GM18867 (cell line): ENCODE measurements at regions not wholly inside any gene's neighbourhood (a gene's known extent, or its start where the extent isn't known, plus 50 kb on each side); places are given as distances from the start of the nearest gene placed in this dataset.

ENCODE experiments used
- ATAC-seq: cut with Tn5 transposase; IDR thresholded peaks from one replicate; pipeline ENCODE4 v1.9.1; 2021; ENCODE audit warnings: mild to moderate bottlenecking, moderate library complexity; ENCODE audit not compliant: unreplicated experiment

- no peak for ATAC-seq
Observed at GRCh38 chr15:39357480-39358268, 223.2 kb upstream of the THBS1 start.

GRCh38 chr15:39358441-39359041, 222.3 kb upstream of the THBS1 start:
- ATAC-seq = no peak

GRCh38 chr15:39359771-39360170, 221.1 kb upstream of the THBS1 start:
- no peak for ATAC-seq

GRCh38 chr15:39360452-39360851, 220.4 kb upstream of the THBS1 start:
- ATAC-seq = no peak

GRCh38 chr15:39361497-39361896, 219.4 kb upstream of the THBS1 start:
- ATAC-seq = no peak

- no peak for ATAC-seq
Observed at GRCh38 chr15:39362821-39363561, 217.9 kb upstream of the THBS1 start.

- ATAC-seq = no peak
Observed at GRCh38 chr15:39363761-39364586, 216.9 kb upstream of the THBS1 start.

- no peak for ATAC-seq
Observed at GRCh38 chr15:39364721-39365120, 216.2 kb upstream of the THBS1 start.

GRCh38 chr15:39365161-39365560, 215.7 kb upstream of the THBS1 start:
- ATAC-seq = no peak

GRCh38 chr15:39365873-39366272, 215.0 kb upstream of the THBS1 start:
- ATAC-seq = peak; percentile 80

GRCh38 chr15:39367596-39367995, 213.3 kb upstream of the THBS1 start:
- ATAC-seq = no peak

- no peak for ATAC-seq
Observed at GRCh38 chr15:39369768-39370167, 211.1 kb upstream of the THBS1 start.

- no peak for ATAC-seq
Observed at GRCh38 chr15:39376371-39376909, 204.4 kb upstream of the THBS1 start.

- peak; percentile 81 for ATAC-seq
Observed at GRCh38 chr15:39381517-39381916, 199.4 kb upstream of the THBS1 start.

GRCh38 chr15:39388118-39388517, 192.8 kb upstream of the THBS1 start:
- ATAC-seq = no peak

GRCh38 chr15:39391230-39391629, 189.6 kb upstream of the THBS1 start:
- no peak for ATAC-seq

GRCh38 chr15:39392469-39393047, 188.3 kb upstream of the THBS1 start:
- no peak for ATAC-seq

- no peak for ATAC-seq
Observed at GRCh38 chr15:39393575-39394335, 187.1 kb upstream of the THBS1 start.

- ATAC-seq = no peak
Observed at GRCh38 chr15:39394496-39394895, 186.4 kb upstream of the THBS1 start.
